Activated naive CD8-positive, alpha-beta T cell treated with anti-CD3 and anti-CD28 coated beads for 36 hours (primary cell): ENCODE measurements at regions not wholly inside any gene's neighbourhood (a gene's known extent, or its start where the extent isn't known, plus 50 kb on each side); places are given as distances from the start of the nearest gene placed in this dataset.

Source experiments
- DNase-seq: peaks from one replicate; pipeline ENCODE4 v3.0.0; 2021
- H3K27ac Mint-ChIP-seq: one replicate; pipeline ENCODE4 v1.8.0; 2022; ENCODE audit warnings: mild to moderate bottlenecking, moderate library complexity, mixed read lengths
- H3K27me3 Mint-ChIP-seq: one replicate; pipeline ENCODE4 v1.8.0; 2022; ENCODE audit warnings: mild to moderate bottlenecking, mixed read lengths
- H3K36me3 Mint-ChIP-seq: one replicate; pipeline ENCODE4 v1.8.0; 2021; ENCODE audit warnings: mild to moderate bottlenecking, mixed read lengths
- H3K4me1 Mint-ChIP-seq: one replicate; pipeline ENCODE4 v1.8.0; 2021; ENCODE audit warnings: mixed read lengths
- H3K4me3 Mint-ChIP-seq: one replicate; pipeline ENCODE4 v1.8.0; 2022; ENCODE audit warnings: mild to moderate bottlenecking, moderate library complexity, mixed read lengths
- H3K9me3 Mint-ChIP-seq: one replicate; pipeline ENCODE4 v1.8.0; 2022; ENCODE audit warnings: mixed read lengths

DNA sequence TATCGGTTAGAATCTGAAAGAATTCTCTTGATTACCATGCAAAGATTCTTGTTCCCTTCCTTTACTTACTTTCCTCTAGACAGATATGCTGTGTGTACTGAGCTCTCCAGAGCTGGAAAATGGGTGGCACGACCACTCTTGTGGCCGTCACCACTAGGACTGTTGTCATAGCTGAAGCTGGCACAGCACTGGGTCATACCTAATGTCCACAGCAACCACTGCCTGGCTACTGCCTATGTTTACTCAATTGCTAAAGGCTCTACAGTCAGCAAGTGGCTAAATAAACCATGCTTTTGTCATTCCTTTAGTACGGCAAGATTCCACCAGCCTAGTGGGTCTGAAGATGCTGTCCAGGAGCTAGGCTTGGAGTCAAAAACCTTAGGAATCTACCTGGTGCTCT lies 1643.0 kb downstream of the OTOL1 start:
- no peaks in the 10 kb centered on the region for H3K36me3 Mint-ChIP-seq
- no peak overlapping the region for H3K4me3 Mint-ChIP-seq
- no peak overlapping the region for H3K27ac Mint-ChIP-seq
- H3K9me3 Mint-ChIP-seq, result peaks cover 8% of the 10 kb centered on the region
- no peak for DNase-seq
- H3K27me3 Mint-ChIP-seq, result no peaks in the 10 kb centered on the region
- no peaks in the 10 kb centered on the region for H3K4me1 Mint-ChIP-seq

DNA sequence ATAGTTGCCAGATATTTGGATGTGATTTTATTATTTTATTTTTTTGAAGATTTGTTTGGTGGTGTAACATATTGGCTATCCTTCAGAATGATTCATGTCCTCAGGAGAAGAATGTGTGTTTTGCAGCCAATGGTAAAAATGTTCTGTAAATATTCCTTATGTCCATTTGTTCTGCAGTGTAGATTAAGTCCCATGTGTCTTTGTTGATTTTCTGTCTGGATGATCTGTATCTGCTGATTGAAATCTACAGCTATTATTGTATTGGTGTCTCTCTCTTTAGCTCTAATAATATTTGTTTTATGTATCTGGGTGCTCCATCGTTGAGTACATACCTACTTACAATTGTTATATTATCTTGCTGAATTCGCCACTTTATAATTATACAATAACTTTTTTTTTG lies 1641.7 kb downstream of the OTOL1 start:
- H3K9me3 Mint-ChIP-seq, result peaks cover 8% of the 10 kb centered on the region
- H3K4me3 Mint-ChIP-seq, result no peak overlapping the region
- H3K27me3 Mint-ChIP-seq, result no peaks in the 10 kb centered on the region
- DNase-seq, result no peak
- H3K27ac Mint-ChIP-seq, result no peak overlapping the region
- H3K36me3 Mint-ChIP-seq, result no peaks in the 10 kb centered on the region
- H3K4me1 Mint-ChIP-seq, result no peaks in the 10 kb centered on the region

- Mint-ChIP-seq H3K4me1 (no peaks in the 10 kb centered on the region), H3K27ac (no peak overlapping the region), H3K4me3 (no peak overlapping the region), H3K9me3 (peaks cover 16% of the 10 kb centered on the region), H3K27me3 (no peaks in the 10 kb centered on the region), H3K36me3 (no peaks in the 10 kb centered on the region)
- DNase-seq, result no peak
Measured at GRCh38 chr3:163132111-163132510, 1635.5 kb downstream of the OTOL1 start.

GRCh38 chr3:163129287-163129686 lies 1632.7 kb downstream of the OTOL1 start:
- H3K4me1 Mint-ChIP-seq, result no peaks in the 10 kb centered on the region
- H3K9me3 Mint-ChIP-seq, result peaks cover 18% of the 10 kb centered on the region
- H3K4me3 Mint-ChIP-seq, result no peak overlapping the region
- DNase-seq, result no peak
- H3K36me3 Mint-ChIP-seq, result no peaks in the 10 kb centered on the region
- no peaks in the 10 kb centered on the region for H3K27me3 Mint-ChIP-seq
- H3K27ac Mint-ChIP-seq, result no peak overlapping the region

DNA sequence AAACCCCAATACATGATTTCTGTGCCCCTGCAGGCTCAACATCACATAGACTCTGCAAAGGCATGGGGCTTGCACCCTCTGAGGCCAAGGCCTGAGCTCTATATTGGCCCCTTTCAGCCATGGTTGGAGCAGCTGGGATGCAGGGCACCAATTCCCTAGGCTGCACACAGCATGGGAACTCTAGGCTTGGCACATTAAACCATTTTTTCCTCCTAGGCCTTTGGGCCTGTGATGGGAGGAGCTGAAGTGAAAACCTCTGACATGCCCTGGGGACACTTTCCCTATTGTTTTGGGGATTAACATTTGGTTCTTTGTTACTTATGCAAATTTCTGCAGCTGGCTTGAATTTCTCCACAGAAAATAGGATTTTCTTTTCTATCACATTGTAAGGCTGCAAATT lies 1629.5 kb downstream of the OTOL1 start:
- H3K27ac Mint-ChIP-seq, result no peak overlapping the region
- peaks cover 20% of the 10 kb centered on the region for H3K9me3 Mint-ChIP-seq
- DNase-seq, result no peak
- no peaks in the 10 kb centered on the region for H3K4me1 Mint-ChIP-seq
- no peaks in the 10 kb centered on the region for H3K36me3 Mint-ChIP-seq
- no peaks in the 10 kb centered on the region for H3K27me3 Mint-ChIP-seq
- H3K4me3 Mint-ChIP-seq, result no peak overlapping the region
